ENCODE measurements at regions not wholly inside any gene's neighbourhood (a gene's known extent, or its start where the extent isn't known, plus 50 kb on each side); places are given as distances from the start of the nearest gene placed in this dataset.

DNA sequence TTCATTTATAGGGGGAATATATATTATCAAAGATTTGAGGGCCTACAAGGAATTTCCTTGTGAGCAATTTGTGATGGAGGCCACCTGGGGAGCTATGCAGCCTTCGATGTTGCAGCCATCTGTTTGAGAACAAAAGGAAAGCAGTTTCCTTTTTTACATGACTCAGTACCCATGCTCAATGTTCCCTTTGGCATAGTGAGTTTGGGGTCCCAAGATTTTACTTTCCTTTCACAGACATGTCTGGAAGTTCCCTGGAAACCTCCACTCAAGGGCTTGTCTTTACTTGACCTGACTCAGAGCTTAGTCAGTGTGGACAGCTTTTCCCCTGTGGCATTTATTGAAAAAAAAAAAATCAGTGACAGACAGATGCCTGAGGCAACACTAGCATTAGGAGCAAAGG is 73.5 kb upstream of the VIPR2 start:
- no peak for ATAC-seq
- Histone ChIP-seq H3K27ac (ENCODE audit: extremely low read length, insufficient read depth, low read length) (no peak overlapping the region), H4K20me1 (ENCODE audit: insufficient read depth, low read length) (no peaks in the 10 kb centered on the region), H3K9me3 (ENCODE audit: low read length) (no peaks in the 10 kb centered on the region), H3K4me1 (ENCODE audit: insufficient read depth, low read length) (no peaks in the 10 kb centered on the region), H3K4me3 (replicated peaks in 1 of 3; ENCODE audit: insufficient read depth in 1 of 3, low read depth in 2 of 3, low read length in 3 of 3) (no peak overlapping the region), H3K9ac (ENCODE audit: insufficient read depth, low read depth, low read length) (no peak overlapping the region), H3K4me2 (ENCODE audit: low read depth, low read length) (no peak overlapping the region), H3K27me3 (ENCODE audit: control insufficient read depth in 1 of 2, insufficient read depth in 2 of 2, low read length in 2 of 2) (peaks cover 2 to 6% of the 10 kb centered on the region in 2 experiments; a peak in 2 of 5 replicates), H3K79me2 (ENCODE audit: insufficient read depth, low read length) (no peaks in the 10 kb centered on the region), H2AFZ (ENCODE audit: low read length) (no peak overlapping the region), H3K36me3 (replicated peaks in 1 of 2; ENCODE audit: control insufficient read depth in 1 of 2, insufficient read depth in 2 of 2, low read length in 2 of 2) (no peaks in the 10 kb centered on the region)
- BruUV-seq (replicated peaks) = no TSS peak
- WGBS (ENCODE audit: low lambda C conversion rate) = 0% methylated on average over 1 of the region's 1 CpG
- CTCF ChIA-PET (ENCODE audit: low intra/inter-chr PET ratio, low total read pairs) = no interaction called here
- TF ChIP-seq KLF16 (CRISPR knock-in tag; IDR thresholded peaks at IDR 0.05) (no peak), ZFP62 (CRISPR knock-in tag; IDR thresholded peaks at IDR 0.05) (no peak), ZNF747 (CRISPR knock-in tag; IDR thresholded peaks at IDR 0.05; ENCODE audit: borderline replicate concordance) (no peak), SOX13 (IDR thresholded peaks at IDR 0.05) (no peak), SOX13 (CRISPR knock-in tag; conservative IDR thresholded peaks at IDR 0.05 in 1 of 2, IDR thresholded peaks at IDR 0.05 in 1 of 2) (no peak), NR3C1 (CRISPR knock-in tag; IDR thresholded peaks at IDR 0.05) (no peak), ZNF292 (CRISPR knock-in tag; IDR thresholded peaks at IDR 0.05; ENCODE audit: borderline replicate concordance, low read depth) (no peak), TBX2 (CRISPR knock-in tag; IDR thresholded peaks at IDR 0.05; ENCODE audit: borderline replicate concordance) (no peak), POLR2A (IDR thresholded peaks at IDR 0.05; ENCODE audit: insufficient read depth in 1 of 2, low read depth in 2 of 2, low read length in 2 of 2) (no peak), SOX5 (CRISPR knock-in tag; IDR thresholded peaks at IDR 0.05; ENCODE audit: borderline replicate concordance) (no peak), KLF9 (CRISPR knock-in tag; IDR thresholded peaks at IDR 0.05; ENCODE audit: low read depth) (no peak)
- TF ChIP-seq, protein P1, sequence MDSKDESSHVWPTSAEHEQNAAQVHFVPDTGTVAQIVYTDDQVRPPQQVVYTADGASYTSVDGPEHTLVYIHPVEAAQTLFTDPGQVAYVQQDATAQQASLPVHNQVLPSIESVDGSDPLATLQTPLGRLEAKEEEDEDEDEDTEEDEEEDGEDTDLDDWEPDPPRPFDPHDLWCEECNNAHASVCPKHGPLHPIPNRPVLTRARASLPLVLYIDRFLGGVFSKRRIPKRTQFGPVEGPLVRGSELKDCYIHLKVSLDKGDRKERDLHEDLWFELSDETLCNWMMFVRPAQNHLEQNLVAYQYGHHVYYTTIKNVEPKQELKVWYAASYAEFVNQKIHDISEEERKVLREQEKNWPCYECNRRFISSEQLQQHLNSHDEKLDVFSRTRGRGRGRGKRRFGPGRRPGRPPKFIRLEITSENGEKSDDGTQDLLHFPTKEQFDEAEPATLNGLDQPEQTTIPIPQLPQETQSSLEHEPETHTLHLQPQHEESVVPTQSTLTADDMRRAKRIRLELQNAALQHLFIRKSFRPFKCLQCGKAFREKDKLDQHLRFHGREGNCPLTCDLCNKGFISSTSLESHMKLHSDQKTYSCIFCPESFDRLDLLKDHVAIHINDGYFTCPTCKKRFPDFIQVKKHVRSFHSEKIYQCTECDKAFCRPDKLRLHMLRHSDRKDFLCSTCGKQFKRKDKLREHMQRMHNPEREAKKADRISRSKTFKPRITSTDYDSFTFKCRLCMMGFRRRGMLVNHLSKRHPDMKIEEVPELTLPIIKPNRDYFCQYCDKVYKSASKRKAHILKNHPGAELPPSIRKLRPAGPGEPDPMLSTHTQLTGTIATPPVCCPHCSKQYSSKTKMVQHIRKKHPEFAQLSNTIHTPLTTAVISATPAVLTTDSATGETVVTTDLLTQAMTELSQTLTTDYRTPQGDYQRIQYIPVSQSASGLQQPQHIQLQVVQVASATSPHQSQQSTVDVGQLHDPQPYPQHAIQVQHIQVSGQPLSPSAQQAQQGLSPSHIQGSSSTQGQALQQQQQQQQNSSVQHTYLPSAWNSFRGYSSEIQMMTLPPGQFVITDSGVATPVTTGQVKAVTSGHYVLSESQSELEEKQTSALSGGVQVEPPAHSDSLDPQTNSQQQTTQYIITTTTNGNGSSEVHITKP (CRISPR knock-in tag; IDR thresholded peaks at IDR 0.05; ENCODE audit: low read depth) = no peak
- in situ Hi-C loops (cut with HindIII; ENCODE audit: extremely low pct_ligation_motif_present, low pct_unique_long_range_greater_than_20kb) = no loop called here
- FAIRE-seq = no peak
- no peak for DNase-seq (ENCODE audit: low spot score)
- POLR2A ChIA-PET = no interaction called here
- intact Hi-C loops (cut with micrococcal nuclease; ENCODE audit: unreplicated experiment) = no loop called here
